ENCODE measurements at regions not wholly inside any gene's neighbourhood (a gene's known extent, or its start where the extent isn't known, plus 50 kb on each side); places are given as distances from the start of the nearest gene placed in this dataset.
"Not testable (repeated sequence)": the region's sequence is repeated elsewhere in the genome, so short reads cannot be mapped to it uniquely, and the experiment has no call there.

DNA sequence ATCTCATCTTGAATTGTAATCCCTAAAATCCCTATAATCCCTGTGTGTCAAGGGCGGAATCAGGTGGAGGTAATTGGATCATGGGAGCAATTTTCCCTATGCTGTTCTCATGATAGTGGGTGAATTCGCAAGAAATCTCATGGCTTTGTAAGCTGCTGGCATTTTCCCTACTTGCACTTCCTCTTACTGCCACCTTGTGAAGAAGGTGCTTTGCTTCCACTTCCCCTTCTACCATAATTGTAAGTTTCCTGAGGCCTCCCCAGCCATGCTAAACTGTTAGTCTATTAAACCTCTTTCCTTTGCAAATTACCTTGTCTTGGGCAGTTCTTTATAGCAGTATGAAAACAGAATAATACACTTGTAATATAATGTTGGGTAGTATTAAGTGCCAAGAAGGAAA lies 1087.4 kb upstream of the SLIT2 start:
- H3K36me3 ChIP-seq (ENCODE audit: insufficient read depth, low read length) = no peaks in the 10 kb centered on the region
- Mint-ChIP-seq H3K36me3 (no peaks in the 10 kb centered on the region), H3K27ac (no peak overlapping the region), H3K4me1 (no peaks in the 10 kb centered on the region), H3K27me3 (no peaks in the 10 kb centered on the region), H3K9me3 (peaks cover 0 to 18% (median 8%) of the 10 kb centered on the region in 8 donors), H3K4me3 (no peak overlapping the region)
- CTCF ChIA-PET (ENCODE audit: partially characterized antibody) = no interaction called here
- no peak overlapping the region for H3K27ac ChIP-seq (ENCODE audit: low read depth, low read length)
- intact Hi-C loops (cut with micrococcal nuclease) = no loop called here
- H3K9me3 ChIP-seq (ENCODE audit: control insufficient read depth in 1 of 2, low read length in 2 of 2) = no peaks in the 10 kb centered on the region
- POLR2A ChIA-PET (ENCODE audit: partially characterized antibody) = no interaction called here
- DNase-seq = no peak
- no peaks in the 10 kb centered on the region for H3K27me3 ChIP-seq (ENCODE audit: insufficient read depth, low read length)
- H3K4me3 ChIP-seq (ENCODE audit: low read length in 2 of 2) = no peak overlapping the region
- H3K4me1 ChIP-seq (ENCODE audit: insufficient read depth, low read length) = no peaks in the 10 kb centered on the region

DNA sequence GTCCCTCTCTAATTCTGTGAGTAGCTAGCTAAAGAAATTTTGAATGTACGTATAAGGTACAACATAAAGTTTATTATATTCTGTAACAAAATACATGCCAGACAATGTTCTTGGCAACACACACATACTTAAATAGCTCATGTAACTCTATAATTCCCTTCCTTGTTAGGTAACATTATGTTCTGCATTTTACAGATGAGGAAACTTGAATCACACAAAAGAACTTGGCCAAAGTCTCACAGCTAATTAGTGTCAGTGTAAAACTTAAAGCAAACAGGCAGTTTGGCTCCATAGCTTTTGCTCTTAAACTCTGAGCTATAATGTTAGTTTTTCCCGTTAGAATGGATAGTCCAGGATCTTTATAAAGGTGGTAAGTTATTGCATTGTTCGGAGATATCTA lies 1091.8 kb upstream of the SLIT2 start:
- H3K27ac Mint-ChIP-seq = no peak overlapping the region
- H3K9me3 Mint-ChIP-seq = peaks cover 6 to 30% (median 22%) of the 10 kb centered on the region in 8 donors
- H3K36me3 ChIP-seq (ENCODE audit: insufficient read depth, low read length) = no peaks in the 10 kb centered on the region
- H3K27me3 Mint-ChIP-seq = no peaks in the 10 kb centered on the region
- H3K4me3 ChIP-seq (ENCODE audit: low read length in 2 of 2) = no peak overlapping the region
- H3K4me1 ChIP-seq (ENCODE audit: insufficient read depth, low read length) = no peaks in the 10 kb centered on the region
- peaks cover 0 to 4% of the 10 kb centered on the region in 2 donors for H3K36me3 Mint-ChIP-seq
- intact Hi-C loops (cut with micrococcal nuclease) = no loop called here
- no peak overlapping the region for H3K4me3 Mint-ChIP-seq
- POLR2A ChIA-PET (ENCODE audit: partially characterized antibody) = no interaction called here
- H3K9me3 ChIP-seq (ENCODE audit: control insufficient read depth in 1 of 2, low read length in 2 of 2) = peaks cover 0 to 12% of the 10 kb centered on the region in 2 donors
- CTCF ChIA-PET (ENCODE audit: partially characterized antibody) = no interaction called here
- DNase-seq = no peak
- H3K4me1 Mint-ChIP-seq = no peaks in the 10 kb centered on the region
- no peak overlapping the region for H3K27ac ChIP-seq (ENCODE audit: low read depth, low read length)
- no peaks in the 10 kb centered on the region for H3K27me3 ChIP-seq (ENCODE audit: insufficient read depth, low read length)

DNA sequence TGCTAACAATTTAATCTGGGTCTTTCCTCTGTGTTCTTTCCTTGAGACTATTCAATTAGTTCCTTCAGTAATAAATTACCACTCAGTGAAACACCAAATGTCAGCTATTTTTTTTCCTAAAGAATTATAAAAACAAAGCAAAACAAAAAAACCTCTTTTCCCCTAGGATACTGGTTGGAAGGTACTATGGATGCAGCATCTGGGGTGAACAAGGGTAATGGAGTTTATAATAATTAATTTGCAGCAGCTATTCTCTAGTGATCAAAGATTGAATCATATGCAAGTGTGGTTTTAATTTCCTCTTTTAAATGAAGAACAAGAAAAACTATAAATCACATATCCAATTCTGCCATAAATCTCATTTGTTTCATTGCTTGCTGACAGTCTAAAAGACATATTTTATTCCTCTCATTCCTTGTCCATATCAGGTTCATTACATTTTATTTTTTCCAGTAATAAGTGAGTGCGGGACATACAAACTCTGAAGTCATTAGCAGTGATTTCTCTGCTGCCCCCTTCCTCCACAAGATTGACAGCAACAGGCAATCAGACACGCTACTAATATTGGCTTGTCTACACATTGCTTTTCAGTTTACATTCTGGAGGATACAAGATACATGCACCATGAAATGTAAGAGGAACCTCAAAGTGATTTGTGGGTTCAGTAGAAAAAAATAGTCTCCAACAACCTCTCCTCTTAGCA lies 1093.4 kb upstream of the SLIT2 start:
- Histone ChIP-seq H3K27ac (ENCODE audit: low read depth, low read length) (no peak overlapping the region), H3K36me3 (ENCODE audit: insufficient read depth, low read length) (no peaks in the 10 kb centered on the region), H3K9me3 (ENCODE audit: control insufficient read depth in 1 of 2, low read length in 2 of 2) (peaks cover 0 to 13% of the 10 kb centered on the region in 2 donors), H3K27me3 (ENCODE audit: insufficient read depth, low read length) (no peaks in the 10 kb centered on the region), H3K4me1 (ENCODE audit: insufficient read depth, low read length) (no peaks in the 10 kb centered on the region), H3K4me3 (ENCODE audit: low read length in 2 of 2) (no peak overlapping the region)
- H3K36me3 Mint-ChIP-seq = peaks cover 0 to 4% of the 10 kb centered on the region in 2 donors
- H3K27ac Mint-ChIP-seq = no peak overlapping the region
- no peak overlapping the region for H3K4me3 Mint-ChIP-seq
- POLR2A ChIA-PET (ENCODE audit: partially characterized antibody) = no interaction called here
- H3K4me1 Mint-ChIP-seq = no peaks in the 10 kb centered on the region
- DNase-seq = no peak
- CTCF ChIA-PET (ENCODE audit: partially characterized antibody) = no interaction called here
- peaks cover 8 to 39% (median 25%) of the 10 kb centered on the region in 8 donors for H3K9me3 Mint-ChIP-seq
- intact Hi-C loops (cut with micrococcal nuclease) = no loop called here
- no peaks in the 10 kb centered on the region for H3K27me3 Mint-ChIP-seq

DNA sequence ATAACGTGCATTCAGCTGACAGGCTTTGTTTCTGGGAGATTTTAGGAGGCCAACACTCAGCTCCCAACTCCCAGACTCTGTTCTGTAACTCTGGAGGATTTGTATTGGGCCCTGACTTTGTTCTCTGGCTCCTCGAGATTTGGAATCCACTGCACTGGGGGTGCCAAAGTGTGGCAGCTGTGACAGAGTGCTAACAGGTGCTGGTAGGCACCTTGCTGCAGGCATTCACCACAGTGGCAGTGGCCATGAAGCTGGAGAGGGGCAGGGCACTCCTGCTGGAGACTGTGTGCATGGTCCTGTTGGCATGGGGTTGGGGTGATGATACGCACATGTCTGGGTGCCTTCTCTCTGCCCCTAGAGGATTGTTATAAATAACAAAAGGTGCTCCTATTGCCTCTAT lies 1094.9 kb upstream of the SLIT2 start:
- no peak for DNase-seq
- Histone ChIP-seq H3K27me3 (ENCODE audit: insufficient read depth, low read length) (no peaks in the 10 kb centered on the region), H3K27ac (ENCODE audit: low read depth, low read length) (no peak overlapping the region), H3K9me3 (ENCODE audit: control insufficient read depth in 1 of 2, low read length in 2 of 2) (peaks cover 0 to 13% of the 10 kb centered on the region in 2 donors), H3K36me3 (ENCODE audit: insufficient read depth, low read length) (no peaks in the 10 kb centered on the region), H3K4me3 (ENCODE audit: low read length in 2 of 2) (no peak overlapping the region), H3K4me1 (ENCODE audit: insufficient read depth, low read length) (no peaks in the 10 kb centered on the region)
- no peaks in the 10 kb centered on the region for H3K27me3 Mint-ChIP-seq
- intact Hi-C loops (cut with micrococcal nuclease) = no loop called here
- H3K4me1 Mint-ChIP-seq = no peaks in the 10 kb centered on the region
- POLR2A ChIA-PET (ENCODE audit: partially characterized antibody) = no interaction called here
- peaks cover 8 to 47% (median 29%) of the 10 kb centered on the region in 8 donors for H3K9me3 Mint-ChIP-seq
- peaks cover 0 to 4% of the 10 kb centered on the region in 2 donors for H3K36me3 Mint-ChIP-seq
- no peak overlapping the region for H3K4me3 Mint-ChIP-seq
- no peak overlapping the region for H3K27ac Mint-ChIP-seq
- CTCF ChIA-PET (ENCODE audit: partially characterized antibody) = no interaction called here

DNA sequence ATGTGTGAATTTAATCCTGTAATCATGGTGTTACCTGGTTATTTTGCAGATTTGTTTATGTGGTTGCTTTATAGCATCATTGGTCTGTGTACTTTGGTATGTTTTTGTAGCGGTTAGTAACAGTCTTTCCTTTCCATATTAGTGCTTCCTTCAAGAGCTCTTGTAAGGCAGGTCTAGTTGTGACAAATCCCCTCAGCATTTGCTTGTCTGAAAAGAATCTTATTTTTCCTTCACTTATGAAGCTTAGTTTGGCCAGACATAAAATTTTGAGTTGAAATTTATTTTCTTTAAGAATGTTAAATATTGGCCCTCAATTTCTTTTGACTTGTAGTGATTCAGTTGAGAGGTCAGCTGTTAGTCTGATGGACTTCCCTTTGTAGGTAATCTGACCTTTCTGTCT lies 1096.1 kb upstream of the SLIT2 start:
- no peaks in the 10 kb centered on the region for H3K36me3 ChIP-seq (ENCODE audit: insufficient read depth, low read length)
- no peak overlapping the region for H3K27ac ChIP-seq (ENCODE audit: low read depth, low read length)
- Mint-ChIP-seq H3K4me1 (no peaks in the 10 kb centered on the region), H3K27me3 (no peaks in the 10 kb centered on the region), H3K4me3 (no peak overlapping the region), H3K27ac (no peak overlapping the region), H3K36me3 (peaks cover 0 to 4% of the 10 kb centered on the region in 2 donors), H3K9me3 (peaks cover 8 to 47% (median 29%) of the 10 kb centered on the region in 8 donors)
- ChIA-PET CTCF (ENCODE audit: partially characterized antibody) (no interaction called here), POLR2A (ENCODE audit: partially characterized antibody) (no interaction called here)
- DNase-seq = no peak
- H3K4me1 ChIP-seq (ENCODE audit: insufficient read depth, low read length) = no peaks in the 10 kb centered on the region
- intact Hi-C loops (cut with micrococcal nuclease) = no loop called here
- no peaks in the 10 kb centered on the region for H3K27me3 ChIP-seq (ENCODE audit: insufficient read depth, low read length)
- H3K4me3 ChIP-seq (ENCODE audit: low read length in 2 of 2) = no peak overlapping the region
- H3K9me3 ChIP-seq (ENCODE audit: control insufficient read depth in 1 of 2, low read length in 2 of 2) = peaks cover 0 to 13% of the 10 kb centered on the region in 2 donors

DNA sequence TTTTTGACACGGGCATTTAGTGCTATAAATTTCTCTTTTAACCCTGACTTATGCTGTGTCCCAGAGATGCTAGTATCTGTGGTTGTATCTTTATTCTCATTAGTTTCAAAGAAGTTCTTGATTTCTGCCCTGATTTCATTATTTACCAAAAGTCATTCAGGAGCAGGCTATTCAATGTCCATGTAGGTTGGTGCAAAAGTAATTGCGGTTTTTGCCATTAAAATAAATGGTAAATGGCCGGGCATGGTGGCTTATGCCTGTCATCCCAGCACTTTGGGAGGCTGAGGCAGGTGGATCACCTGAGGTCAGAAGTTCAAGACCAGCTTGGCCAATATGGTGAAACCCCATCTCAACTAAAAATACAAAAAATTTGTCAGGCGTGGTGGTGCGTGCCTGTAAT lies 1097.4 kb upstream of the SLIT2 start:
- H3K4me1 Mint-ChIP-seq; H3K27ac ChIP-seq (ENCODE audit: low read depth, low read length); intact Hi-C loops (cut with micrococcal nuclease); H3K27me3 Mint-ChIP-seq; DNase-seq; H3K4me3 Mint-ChIP-seq; POLR2A ChIA-PET (ENCODE audit: partially characterized antibody); CTCF ChIA-PET (ENCODE audit: partially characterized antibody); H3K27ac Mint-ChIP-seq; H3K4me3 ChIP-seq (ENCODE audit: low read length in 2 of 2); H3K27me3 ChIP-seq (ENCODE audit: insufficient read depth, low read length); H3K36me3 ChIP-seq (ENCODE audit: insufficient read depth, low read length); H3K36me3 Mint-ChIP-seq; H3K4me1 ChIP-seq (ENCODE audit: insufficient read depth, low read length): not testable (repeated sequence)
- peaks cover 8 to 51% (median 28%) of the 10 kb centered on the region in 8 donors for H3K9me3 Mint-ChIP-seq
- peaks cover 0 to 13% of the 10 kb centered on the region in 2 donors for H3K9me3 ChIP-seq (ENCODE audit: control insufficient read depth in 1 of 2, low read length in 2 of 2)

DNA sequence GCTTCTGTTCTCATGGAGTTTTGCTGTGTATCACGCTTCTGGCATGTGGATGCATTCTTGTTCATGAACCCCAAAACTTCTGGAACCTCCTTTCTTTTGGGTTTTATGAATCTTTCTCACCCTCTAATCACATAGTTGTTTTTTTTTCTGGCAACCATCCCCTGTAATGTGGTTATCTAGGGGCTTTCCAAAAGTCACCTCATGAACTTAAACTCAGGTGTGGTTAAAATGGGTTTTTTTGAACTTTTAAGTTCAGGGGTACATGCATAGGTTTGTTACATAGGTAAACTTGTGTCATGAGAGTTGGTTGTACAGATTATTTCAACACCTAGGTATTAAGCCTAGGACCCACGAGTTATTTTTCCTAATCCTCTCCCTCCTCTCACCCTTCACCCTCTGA lies 1099.4 kb upstream of the SLIT2 start:
- Mint-ChIP-seq H3K36me3 (peaks cover 0 to 4% of the 10 kb centered on the region in 2 donors), H3K4me1 (no peaks in the 10 kb centered on the region), H3K9me3 (peaks cover 8 to 56% (median 26%) of the 10 kb centered on the region in 8 donors), H3K27me3 (no peaks in the 10 kb centered on the region), H3K4me3 (no peak overlapping the region), H3K27ac (no peak overlapping the region)
- peaks cover 0 to 13% of the 10 kb centered on the region in 2 donors for H3K9me3 ChIP-seq (ENCODE audit: control insufficient read depth in 1 of 2, low read length in 2 of 2)
- H3K4me1 ChIP-seq (ENCODE audit: insufficient read depth, low read length) = no peaks in the 10 kb centered on the region
- H3K27ac ChIP-seq (ENCODE audit: low read depth, low read length) = no peak overlapping the region
- H3K27me3 ChIP-seq (ENCODE audit: insufficient read depth, low read length) = no peaks in the 10 kb centered on the region
- no peak overlapping the region for H3K4me3 ChIP-seq (ENCODE audit: low read length in 2 of 2)
- DNase-seq = no peak
- intact Hi-C loops (cut with micrococcal nuclease) = no loop called here
- no peaks in the 10 kb centered on the region for H3K36me3 ChIP-seq (ENCODE audit: insufficient read depth, low read length)
- POLR2A ChIA-PET (ENCODE audit: partially characterized antibody) = no interaction called here
- CTCF ChIA-PET (ENCODE audit: partially characterized antibody) = no interaction called here

DNA sequence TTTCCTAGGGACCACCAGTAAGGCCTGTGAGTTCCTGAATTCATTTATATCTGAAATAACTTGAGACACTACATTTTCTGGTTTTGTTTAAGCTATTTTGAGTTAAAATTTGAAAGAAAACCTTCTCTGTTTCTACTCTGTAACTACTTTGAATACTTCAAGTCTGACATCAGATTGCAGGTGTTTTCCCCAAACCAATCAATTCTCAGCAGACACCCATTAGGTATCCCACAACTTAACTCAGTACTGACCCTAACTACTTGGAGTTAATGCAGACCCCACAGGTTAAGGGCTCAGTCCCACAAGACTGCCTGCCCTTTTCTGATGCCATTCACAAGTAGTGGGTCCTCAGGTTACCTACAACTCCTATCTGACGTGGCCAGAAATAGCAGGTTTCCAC lies 1100.0 kb upstream of the SLIT2 start:
- H3K36me3 ChIP-seq (ENCODE audit: insufficient read depth, low read length) = no peaks in the 10 kb centered on the region
- Mint-ChIP-seq H3K27me3 (no peaks in the 10 kb centered on the region), H3K4me3 (no peak overlapping the region), H3K9me3 (peaks cover 8 to 56% (median 26%) of the 10 kb centered on the region in 8 donors), H3K36me3 (peaks cover 0 to 4% of the 10 kb centered on the region in 2 donors), H3K4me1 (no peaks in the 10 kb centered on the region), H3K27ac (no peak overlapping the region)
- H3K27me3 ChIP-seq (ENCODE audit: insufficient read depth, low read length) = no peaks in the 10 kb centered on the region
- CTCF ChIA-PET (ENCODE audit: partially characterized antibody) = no interaction called here
- intact Hi-C loops (cut with micrococcal nuclease) = no loop called here
- H3K4me3 ChIP-seq (ENCODE audit: low read length in 2 of 2) = no peak overlapping the region
- DNase-seq = no peak
- no peak overlapping the region for H3K27ac ChIP-seq (ENCODE audit: low read depth, low read length)
- peaks cover 0 to 9% of the 10 kb centered on the region in 2 donors for H3K9me3 ChIP-seq (ENCODE audit: control insufficient read depth in 1 of 2, low read length in 2 of 2)
- H3K4me1 ChIP-seq (ENCODE audit: insufficient read depth, low read length) = no peaks in the 10 kb centered on the region
- POLR2A ChIA-PET (ENCODE audit: partially characterized antibody) = no interaction called here

Measured in CD4-positive, alpha-beta memory T cell (primary cell).